Vagina (tissue), 2 donors: ENCODE measurements at regions not wholly inside any gene's neighbourhood (a gene's known extent, or its start where the extent isn't known, plus 50 kb on each side); places are given as distances from the start of the nearest gene placed in this dataset.
"Not testable (repeated sequence)": the region's sequence is repeated elsewhere in the genome, so short reads cannot be mapped to it uniquely, and the experiment has no call there.

Source experiments
- DNase-seq, 2 donors: peaks; one replicate each; pipeline ENCODE4 v3.0.0-alpha.2; 2017; ENCODE audit errors: extremely low spot score in 2 of 2
- H3K27ac ChIP-seq: fragments of 200-600 bp; sonication (generic); one replicate; pipeline ENCODE4 v1.5.1; 2019
- H3K27me3 ChIP-seq: fragments of 200-600 bp; sonication (generic); one replicate; pipeline ENCODE4 v1.5.1; 2019
- H3K36me3 ChIP-seq, 2 donors: fragments of 200-600 bp; sonication (generic); one replicate each; pipeline ENCODE4 v1.5.1; 2017 to 2019
- H3K4me1 ChIP-seq: fragments of 200-600 bp; sonication (generic); one replicate; pipeline ENCODE4 v1.5.1; 2019
- H3K4me3 ChIP-seq, 2 donors: fragments of 200-600 bp; sonication (generic); 1 replicate in 1 of 2; 2 replicates in 1 of 2; pipeline ENCODE4 v1.5.1; 2016 to 2019
- H3K9me3 ChIP-seq: fragments of 200-600 bp; sonication (generic); one replicate; pipeline ENCODE4 v1.5.1; 2019
- CTCF ChIP-seq, 3 experiments: fragments of 450-650 bp in 2 of 3; fragments of 200-600 bp in 1 of 3; sonication (generic) in 1 of 3; IDR thresholded peaks; one replicate each; pipeline ENCODE4 v1.5.1; 2017 to 2019; ENCODE audit warnings: antibody characterized with exemption in 3 of 3, mild to moderate bottlenecking in 2 of 3, moderate library complexity in 2 of 3
- POLR2A ChIP-seq, 2 donors: fragments of 450-650 bp; IDR thresholded peaks; one replicate each; pipeline ENCODE4 v1.6.1; 2017; ENCODE audit warnings: antibody characterized with exemption in 2 of 2, mild to moderate bottlenecking in 2 of 2, moderate library complexity in 2 of 2
- POLR2AphosphoS5 ChIP-seq, 2 donors: sonication (generic); formaldehyde crosslinking; IDR thresholded peaks; one replicate each; pipeline ENCODE4 v1.9.0; 2017; ENCODE audit warnings: antibody characterized with exemption in 2 of 2, mild to moderate bottlenecking in 2 of 2, low read depth in 1 of 2; ENCODE audit not compliant: insufficient read depth in 1 of 2
- intact Hi-C: fragments of 100-400 bp; cut with DNase I; formaldehyde crosslinking; loops from one replicate; pipeline ENCODE4 v1.15.1; 2023

- H3K9me3 ChIP-seq = no peaks in the 10 kb centered on the region
- no peak for DNase-seq
- H3K27ac ChIP-seq = no peak overlapping the region
- H3K4me1 ChIP-seq = no peaks in the 10 kb centered on the region
- H3K36me3 ChIP-seq = no peaks in the 10 kb centered on the region
- TF ChIP-seq CTCF (IDR thresholded peaks at IDR 0.05) = no peak
- no peak for TF ChIP-seq POLR2A (IDR thresholded peaks at IDR 0.05)
- TF ChIP-seq POLR2AphosphoS5 (IDR thresholded peaks at IDR 0.05; ENCODE audit: insufficient read depth in 1 of 2, low read depth in 1 of 2) = no peak
- no peaks in the 10 kb centered on the region for H3K27me3 ChIP-seq
- intact Hi-C loops = no loop called here
- H3K4me3 ChIP-seq = no peak overlapping the region
These were observed 219.6 kb upstream of the BTBD3 start for GRCh38 chr20:11698124-11698523.

DNA sequence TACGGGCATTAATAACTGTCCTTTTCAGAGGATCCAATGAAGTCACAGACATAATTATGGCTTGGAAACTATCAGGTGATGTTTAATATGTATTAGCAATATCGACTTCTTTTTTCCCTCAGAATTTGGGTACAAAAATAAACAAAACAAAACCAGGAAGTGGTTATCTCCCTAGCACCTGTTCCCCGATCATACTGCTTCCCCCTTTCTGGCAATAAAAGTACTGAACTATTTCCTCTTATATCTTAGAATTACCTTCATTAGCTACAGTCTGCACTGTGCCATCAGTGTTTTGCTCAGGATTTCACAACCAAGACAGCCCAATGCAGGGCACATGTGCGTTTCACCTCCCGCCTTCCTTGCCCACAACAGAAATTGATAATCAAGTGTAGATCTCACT lies 216.9 kb upstream of the BTBD3 start:
- H3K27me3 ChIP-seq = no peaks in the 10 kb centered on the region
- TF ChIP-seq CTCF (IDR thresholded peaks at IDR 0.05) (no peak), POLR2A (IDR thresholded peaks at IDR 0.05) (no peak), POLR2AphosphoS5 (IDR thresholded peaks at IDR 0.05; ENCODE audit: insufficient read depth in 1 of 2, low read depth in 1 of 2) (no peak)
- no peaks in the 10 kb centered on the region for H3K9me3 ChIP-seq
- H3K4me1 ChIP-seq = no peaks in the 10 kb centered on the region
- H3K4me3 ChIP-seq = no peak overlapping the region
- intact Hi-C loops = no loop called here
- DNase-seq = no peak
- no peaks in the 10 kb centered on the region for H3K36me3 ChIP-seq
- no peak overlapping the region for H3K27ac ChIP-seq

DNA sequence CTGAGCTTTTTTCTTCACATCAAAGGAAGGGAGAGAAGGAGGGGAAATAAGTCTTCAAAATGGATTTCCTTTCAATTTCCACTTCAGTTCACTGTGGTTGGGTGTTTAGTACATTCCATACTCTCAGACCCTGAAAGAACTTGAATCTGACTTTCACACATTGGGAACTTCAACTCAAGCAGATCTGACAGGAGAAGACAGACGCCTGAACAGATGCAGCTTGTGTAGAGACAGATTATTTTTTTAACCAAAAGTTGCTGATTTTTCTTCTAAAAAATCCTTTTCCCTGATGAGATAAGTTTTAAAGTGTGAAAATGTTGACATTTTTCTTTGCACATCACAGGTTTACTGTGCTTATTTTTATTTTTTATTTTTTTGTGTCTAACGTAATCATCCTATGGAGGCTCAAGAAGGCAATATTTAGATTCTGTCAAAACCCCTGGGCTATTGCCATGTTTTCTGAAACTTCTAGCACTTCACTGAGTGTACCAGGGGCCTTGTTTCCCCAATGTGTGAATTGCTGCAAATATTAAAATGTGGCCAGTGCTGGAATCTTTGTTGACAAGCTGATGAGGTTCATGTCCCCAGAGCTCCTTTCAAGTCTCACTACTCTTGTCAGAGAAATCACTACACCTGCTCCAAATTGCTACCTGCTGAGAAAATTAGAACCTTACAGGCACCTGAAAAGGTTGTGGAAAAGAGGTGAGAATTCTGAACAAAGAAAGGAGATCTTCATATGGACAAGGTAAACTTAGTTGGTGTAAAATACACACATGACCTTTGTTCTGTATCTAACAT lies 214.8 kb upstream of the BTBD3 start:
- no peaks in the 10 kb centered on the region for H3K9me3 ChIP-seq
- no peaks in the 10 kb centered on the region for H3K36me3 ChIP-seq
- H3K27ac ChIP-seq = no peak overlapping the region
- no peak for TF ChIP-seq POLR2AphosphoS5 (IDR thresholded peaks at IDR 0.05; ENCODE audit: insufficient read depth in 1 of 2, low read depth in 1 of 2)
- TF ChIP-seq POLR2A (IDR thresholded peaks at IDR 0.05) = no peak
- no peak for TF ChIP-seq CTCF (IDR thresholded peaks at IDR 0.05)
- DNase-seq = no peak
- intact Hi-C loops = no loop called here
- H3K4me1 ChIP-seq = no peaks in the 10 kb centered on the region
- no peak overlapping the region for H3K4me3 ChIP-seq
- no peaks in the 10 kb centered on the region for H3K27me3 ChIP-seq

GRCh38 chr20:11705512-11705911 lies 212.2 kb upstream of the BTBD3 start:
- no peak for DNase-seq
- H3K27me3 ChIP-seq = no peaks in the 10 kb centered on the region
- TF ChIP-seq POLR2A (IDR thresholded peaks at IDR 0.05) = no peak
- no peak for TF ChIP-seq CTCF (IDR thresholded peaks at IDR 0.05)
- no peak for TF ChIP-seq POLR2AphosphoS5 (IDR thresholded peaks at IDR 0.05; ENCODE audit: insufficient read depth in 1 of 2, low read depth in 1 of 2)
- H3K27ac ChIP-seq = no peak overlapping the region
- no peak overlapping the region for H3K4me3 ChIP-seq
- H3K36me3 ChIP-seq = no peaks in the 10 kb centered on the region
- H3K4me1 ChIP-seq = no peaks in the 10 kb centered on the region
- intact Hi-C loops = no loop called here
- no peaks in the 10 kb centered on the region for H3K9me3 ChIP-seq

GRCh38 chr20:11708223-11708622 lies 209.5 kb upstream of the BTBD3 start:
- H3K4me1 ChIP-seq, H3K9me3 ChIP-seq, H3K27me3 ChIP-seq, H3K36me3 ChIP-seq, intact Hi-C loops, H3K27ac ChIP-seq, H3K4me3 ChIP-seq, DNase-seq: not testable (repeated sequence)
